ENCODE measurements at regions not wholly inside any gene's neighbourhood (a gene's known extent, or its start where the extent isn't known, plus 50 kb on each side); places are given as distances from the start of the nearest gene placed in this dataset.

- TF ChIP-seq GATA2 (IDR thresholded peaks at IDR 0.05; ENCODE audit: low read depth, low read length) (no peak), GATA3 (IDR thresholded peaks at IDR 0.05; ENCODE audit: low read depth, low read length) (no peak)
These were observed 839.8 kb upstream of the ALCAM start for GRCh38 chr3:104526901-104527401.
